WI38 (cell line): ENCODE measurements at regions not wholly inside any gene's neighbourhood (a gene's known extent, or its start where the extent isn't known, plus 50 kb on each side); places are given as distances from the start of the nearest gene placed in this dataset.

Source experiments
- H3K4me3 ChIP-seq: 2 replicates; pipeline ENCODE4 v1.5.1; 2011; ENCODE audit warnings: low read depth, mild to moderate bottlenecking, control low read depth, low read length
- TF ChIP-seq, protein P1 (sequence below): IDR thresholded peaks from 2 replicates; pipeline ENCODE4 v1.5.1; 2012; ENCODE audit warnings: low read depth, mild to moderate bottlenecking, control low read depth, low read length

DNA sequence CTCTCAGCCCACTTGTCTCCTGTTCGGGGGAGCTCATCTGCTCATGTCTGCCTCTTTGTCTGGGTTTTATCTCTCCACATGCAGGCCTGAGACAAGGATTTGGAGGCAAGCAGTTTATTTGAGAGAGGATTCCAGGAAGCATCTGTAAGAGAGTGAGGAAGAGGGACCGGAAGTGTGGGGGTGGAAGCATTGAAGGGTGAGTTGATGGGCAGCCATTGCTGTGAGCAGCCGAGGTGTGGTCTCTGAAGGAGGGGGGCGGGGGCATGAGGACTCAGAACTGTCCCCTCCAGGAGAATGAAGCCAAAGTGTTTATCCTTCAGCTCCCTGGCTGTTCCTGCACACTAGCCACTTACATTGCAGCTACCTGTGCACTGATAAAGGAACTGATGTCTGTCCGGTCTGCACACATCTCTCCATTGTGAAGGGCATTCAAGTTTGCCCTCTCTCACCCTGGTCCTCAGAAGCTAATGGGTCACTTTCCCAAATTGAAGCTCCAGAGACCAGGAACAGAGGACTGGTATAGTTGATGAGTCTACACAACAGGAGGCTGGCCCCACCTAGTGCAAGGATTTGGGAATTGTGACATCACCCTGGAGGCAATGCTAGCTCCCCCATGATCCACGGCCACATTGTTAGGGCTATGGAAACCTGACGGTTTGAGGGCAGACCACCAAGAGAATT, 100.5 kb upstream of the FOXA2 start:
- no peak overlapping the region for H3K4me3 ChIP-seq
- TF ChIP-seq, protein P1, sequence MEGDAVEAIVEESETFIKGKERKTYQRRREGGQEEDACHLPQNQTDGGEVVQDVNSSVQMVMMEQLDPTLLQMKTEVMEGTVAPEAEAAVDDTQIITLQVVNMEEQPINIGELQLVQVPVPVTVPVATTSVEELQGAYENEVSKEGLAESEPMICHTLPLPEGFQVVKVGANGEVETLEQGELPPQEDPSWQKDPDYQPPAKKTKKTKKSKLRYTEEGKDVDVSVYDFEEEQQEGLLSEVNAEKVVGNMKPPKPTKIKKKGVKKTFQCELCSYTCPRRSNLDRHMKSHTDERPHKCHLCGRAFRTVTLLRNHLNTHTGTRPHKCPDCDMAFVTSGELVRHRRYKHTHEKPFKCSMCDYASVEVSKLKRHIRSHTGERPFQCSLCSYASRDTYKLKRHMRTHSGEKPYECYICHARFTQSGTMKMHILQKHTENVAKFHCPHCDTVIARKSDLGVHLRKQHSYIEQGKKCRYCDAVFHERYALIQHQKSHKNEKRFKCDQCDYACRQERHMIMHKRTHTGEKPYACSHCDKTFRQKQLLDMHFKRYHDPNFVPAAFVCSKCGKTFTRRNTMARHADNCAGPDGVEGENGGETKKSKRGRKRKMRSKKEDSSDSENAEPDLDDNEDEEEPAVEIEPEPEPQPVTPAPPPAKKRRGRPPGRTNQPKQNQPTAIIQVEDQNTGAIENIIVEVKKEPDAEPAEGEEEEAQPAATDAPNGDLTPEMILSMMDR: no peak

DNA sequence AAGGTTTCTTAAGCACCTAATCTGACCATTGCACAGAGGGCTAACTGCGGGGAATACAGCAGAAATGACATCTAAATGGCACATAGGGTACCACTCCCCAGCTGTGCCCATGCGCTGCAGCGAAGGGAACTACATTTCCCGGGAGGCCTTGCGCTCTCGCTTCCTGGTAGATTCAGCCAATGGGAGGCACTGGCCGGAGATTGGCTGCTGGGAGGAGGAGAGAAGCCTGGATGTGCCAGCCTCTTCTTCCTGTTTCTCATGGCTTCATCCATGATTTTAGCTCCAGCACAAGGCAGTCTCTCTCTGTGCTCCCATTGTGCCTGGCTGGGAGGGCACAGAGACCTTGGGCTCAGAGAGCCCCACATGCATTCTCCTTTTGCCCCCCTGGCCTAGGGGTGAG, 101.7 kb upstream of the FOXA2 start:
- no peak overlapping the region for H3K4me3 ChIP-seq
- TF ChIP-seq, protein P1: no peak

DNA sequence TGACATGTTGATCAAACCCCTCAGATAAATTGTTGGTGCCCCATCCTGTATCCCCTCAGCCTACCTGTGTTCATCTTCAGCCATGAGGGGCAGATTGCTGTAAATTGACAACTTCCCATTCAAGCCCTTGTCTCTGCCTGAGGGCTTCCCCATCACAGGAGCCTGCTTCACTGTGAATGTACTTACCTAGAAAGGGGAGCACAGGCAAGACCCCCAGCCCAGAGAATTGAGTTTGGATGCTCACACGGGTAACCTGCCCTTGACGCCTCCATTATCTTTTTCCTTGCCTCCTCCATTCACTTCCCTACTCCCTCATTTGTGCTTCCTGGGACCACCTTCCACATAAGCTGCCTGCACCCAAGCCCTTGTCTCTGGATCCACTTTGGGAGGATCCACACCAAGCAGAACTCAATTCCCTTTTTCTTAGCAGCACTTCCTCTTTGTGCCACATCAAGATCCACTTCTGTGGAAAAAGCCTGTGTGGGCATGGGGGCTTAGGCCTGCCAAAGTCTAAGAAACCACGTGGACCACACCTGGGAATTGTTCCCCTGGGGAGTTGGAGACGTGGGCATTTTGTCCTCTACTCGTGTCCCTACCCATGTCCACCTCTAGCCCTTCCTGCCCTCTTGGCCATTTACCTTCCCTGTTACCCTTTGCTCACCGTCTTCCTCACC, 103.4 kb upstream of the FOXA2 start:
- H3K4me3 ChIP-seq: no peak overlapping the region
- TF ChIP-seq, protein P1: no peak

DNA sequence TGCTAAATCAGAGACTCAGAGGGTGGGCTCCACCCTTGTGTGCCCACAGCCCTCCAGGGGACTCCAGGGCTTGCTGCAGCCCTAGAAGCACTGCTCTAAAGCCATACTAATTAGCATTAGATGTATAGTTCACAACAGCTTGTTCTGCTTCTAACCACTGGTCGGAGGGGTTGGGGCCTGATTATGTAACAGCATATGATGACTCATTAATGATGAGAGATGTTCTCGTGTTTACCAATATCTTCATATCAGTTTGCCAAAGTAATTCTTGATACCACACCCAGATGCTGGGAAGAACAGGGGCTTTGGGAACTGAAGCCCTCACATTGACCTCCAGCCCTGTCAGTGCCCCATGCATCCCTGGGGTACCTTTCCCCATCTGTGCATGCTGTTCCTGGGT, 104.1 kb upstream of the FOXA2 start:
- TF ChIP-seq, protein P1: no peak
- no peak overlapping the region for H3K4me3 ChIP-seq

DNA sequence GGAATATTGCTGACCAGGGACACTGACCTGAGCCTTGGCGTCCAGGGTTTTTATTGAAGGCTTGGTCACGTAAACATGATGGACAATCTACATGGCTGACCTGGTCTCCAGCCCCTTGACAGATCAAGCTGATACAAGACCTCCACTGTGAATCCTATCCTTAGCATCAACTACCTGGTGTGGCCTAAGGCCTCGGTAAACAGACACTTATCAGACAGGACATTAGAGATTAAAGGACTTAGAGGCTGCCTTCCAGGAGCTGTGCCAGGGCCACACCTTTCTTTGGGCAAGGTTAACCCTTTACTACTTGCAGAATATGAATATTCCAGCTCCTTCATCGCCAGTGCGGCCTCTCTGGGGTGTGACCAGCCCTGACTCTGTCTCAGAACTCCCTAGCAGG, 104.9 kb upstream of the FOXA2 start:
- H3K4me3 ChIP-seq: no peak overlapping the region
- TF ChIP-seq, protein P1: no peak

DNA sequence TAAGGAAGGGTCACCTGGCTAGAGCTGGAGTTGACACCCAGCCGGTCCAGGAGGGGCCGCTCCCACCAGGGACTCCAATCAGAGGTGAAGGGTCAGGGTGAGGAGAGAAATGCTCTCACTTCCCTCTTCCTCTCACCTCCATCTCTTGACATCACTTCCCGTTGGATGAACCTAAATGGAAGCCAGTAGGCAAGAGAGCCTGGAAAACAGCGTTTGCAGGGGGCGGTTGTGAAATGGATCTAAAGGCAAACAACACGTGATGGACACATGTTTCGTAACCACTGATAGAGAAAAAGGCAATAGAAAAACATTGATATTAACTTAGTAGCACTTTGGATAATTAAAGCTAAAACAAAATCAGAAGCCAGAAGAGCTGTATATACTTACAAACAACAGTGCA, 105.6 kb upstream of the FOXA2 start:
- no peak overlapping the region for H3K4me3 ChIP-seq
- TF ChIP-seq, protein P1: no peak

DNA sequence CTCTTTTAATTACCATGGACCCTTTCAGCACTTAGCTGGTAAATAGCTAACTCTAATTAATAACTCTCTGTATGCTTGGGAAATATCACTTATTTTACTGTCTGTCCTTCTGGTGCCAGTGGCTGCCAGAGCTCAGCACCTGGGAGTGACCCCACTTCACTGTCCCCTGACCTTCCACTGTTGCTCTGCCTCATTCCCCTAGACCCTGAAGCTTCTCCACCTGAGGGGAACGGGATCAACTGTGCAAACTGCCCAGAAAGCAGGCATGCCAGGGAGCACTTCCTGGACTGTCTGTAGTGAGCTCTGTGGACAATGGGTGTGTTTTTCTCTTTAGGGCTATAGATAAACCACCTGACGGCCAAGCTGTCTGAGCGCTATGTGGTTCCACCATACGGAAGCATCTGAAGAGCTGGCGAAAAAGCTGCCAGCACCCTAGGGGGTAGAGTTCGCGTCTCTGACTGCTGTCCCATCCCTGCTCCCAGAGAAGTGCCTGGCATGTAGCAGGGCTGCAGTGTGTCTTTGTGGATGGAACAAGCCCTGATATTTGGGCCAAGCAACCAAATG, 106.3 kb upstream of the FOXA2 start:
- TF ChIP-seq, protein P1: no peak
- no peak overlapping the region for H3K4me3 ChIP-seq
